ENCODE measurements at regions not wholly inside any gene's neighbourhood (a gene's known extent, or its start where the extent isn't known, plus 50 kb on each side); places are given as distances from the start of the nearest gene placed in this dataset.

DNA sequence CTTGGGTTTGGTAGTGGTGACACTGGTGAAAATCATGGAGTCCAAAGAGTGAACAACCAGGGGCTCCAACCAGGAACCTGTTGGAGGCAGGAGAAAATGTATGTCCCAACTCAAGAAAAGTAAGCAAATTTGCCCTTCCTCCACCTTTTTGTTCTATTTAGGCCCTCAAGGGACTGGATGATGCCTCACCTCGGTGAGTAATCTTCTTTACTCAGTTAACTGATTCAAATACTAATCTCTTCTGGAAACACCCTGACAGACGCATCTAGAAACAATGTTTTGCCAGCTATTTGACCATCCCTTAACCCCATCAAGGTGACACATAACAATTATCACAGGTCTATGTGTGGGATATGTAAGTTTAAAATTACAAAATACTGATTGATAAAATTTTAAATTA lies 272.4 kb upstream of the FOXG1 start:
- TF ChIP-seq, protein P1, sequence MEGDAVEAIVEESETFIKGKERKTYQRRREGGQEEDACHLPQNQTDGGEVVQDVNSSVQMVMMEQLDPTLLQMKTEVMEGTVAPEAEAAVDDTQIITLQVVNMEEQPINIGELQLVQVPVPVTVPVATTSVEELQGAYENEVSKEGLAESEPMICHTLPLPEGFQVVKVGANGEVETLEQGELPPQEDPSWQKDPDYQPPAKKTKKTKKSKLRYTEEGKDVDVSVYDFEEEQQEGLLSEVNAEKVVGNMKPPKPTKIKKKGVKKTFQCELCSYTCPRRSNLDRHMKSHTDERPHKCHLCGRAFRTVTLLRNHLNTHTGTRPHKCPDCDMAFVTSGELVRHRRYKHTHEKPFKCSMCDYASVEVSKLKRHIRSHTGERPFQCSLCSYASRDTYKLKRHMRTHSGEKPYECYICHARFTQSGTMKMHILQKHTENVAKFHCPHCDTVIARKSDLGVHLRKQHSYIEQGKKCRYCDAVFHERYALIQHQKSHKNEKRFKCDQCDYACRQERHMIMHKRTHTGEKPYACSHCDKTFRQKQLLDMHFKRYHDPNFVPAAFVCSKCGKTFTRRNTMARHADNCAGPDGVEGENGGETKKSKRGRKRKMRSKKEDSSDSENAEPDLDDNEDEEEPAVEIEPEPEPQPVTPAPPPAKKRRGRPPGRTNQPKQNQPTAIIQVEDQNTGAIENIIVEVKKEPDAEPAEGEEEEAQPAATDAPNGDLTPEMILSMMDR (IDR thresholded peaks at IDR 0.05), result no peak
- no peak for TF ChIP-seq POLR2A (IDR thresholded peaks at IDR 0.05)
